Muscle of back (tissue), 3 donors: ENCODE measurements at regions not wholly inside any gene's neighbourhood (a gene's known extent, or its start where the extent isn't known, plus 50 kb on each side); places are given as distances from the start of the nearest gene placed in this dataset.

ENCODE experiments used
- DNase-seq, 3 donors: peaks; one replicate each; pipeline versions ENCODE4 v3.0.0 to v3.0.0-alpha.2; 2013

DNA sequence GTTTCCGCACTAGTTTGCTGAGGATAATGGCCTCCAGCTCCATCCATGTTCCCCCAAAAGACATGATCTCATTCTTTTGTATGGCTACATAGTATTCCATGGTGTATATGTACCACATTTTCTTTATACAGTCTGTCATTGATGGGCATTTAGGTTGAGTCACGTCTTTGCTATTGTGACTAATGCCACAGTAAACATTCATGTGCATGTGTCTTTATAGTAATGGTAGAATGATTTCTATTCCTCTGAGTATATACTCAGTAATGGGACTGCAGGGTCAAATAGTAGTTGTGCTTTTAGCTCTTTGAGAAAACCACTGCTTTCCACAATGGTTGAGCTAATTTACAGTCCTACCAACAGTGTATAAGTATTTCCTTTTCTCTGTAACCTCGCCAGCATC is 78.3 kb upstream of the BCL9 start:
- DNase-seq = no peak

DNA sequence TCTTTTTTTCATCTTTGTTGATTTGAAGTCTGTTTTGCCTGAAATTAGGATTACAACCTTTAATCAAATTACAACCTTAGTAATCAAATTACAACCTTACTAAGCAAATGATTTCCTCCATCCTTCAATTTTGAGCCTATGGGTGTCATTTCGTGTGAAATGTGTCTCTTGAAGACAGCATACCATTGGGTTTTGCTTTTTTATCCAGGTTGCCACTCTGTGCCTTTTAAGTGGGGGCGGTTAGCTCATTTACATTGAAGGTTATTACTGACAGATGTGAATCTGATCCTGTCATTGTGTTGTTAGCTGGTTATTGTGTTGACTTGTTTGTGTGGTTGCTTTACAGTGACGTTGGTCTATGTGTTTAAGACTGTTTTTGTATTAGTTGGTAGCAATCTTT is 74.8 kb upstream of the BCL9 start:
- DNase-seq = no peak

- no peak for DNase-seq
These were observed 71.2 kb upstream of the BCL9 start for GRCh38 chr1:147470079-147470478.

GRCh38 chr1:147472489-147472888 is 68.8 kb upstream of the BCL9 start:
- DNase-seq = peak in 1 of 3 donors; percentile 7

GRCh38 chr1:147472966-147473732 is 68.2 kb upstream of the BCL9 start:
- peak in 2 of 3 donors; percentile 46 to 53 for DNase-seq

DNA sequence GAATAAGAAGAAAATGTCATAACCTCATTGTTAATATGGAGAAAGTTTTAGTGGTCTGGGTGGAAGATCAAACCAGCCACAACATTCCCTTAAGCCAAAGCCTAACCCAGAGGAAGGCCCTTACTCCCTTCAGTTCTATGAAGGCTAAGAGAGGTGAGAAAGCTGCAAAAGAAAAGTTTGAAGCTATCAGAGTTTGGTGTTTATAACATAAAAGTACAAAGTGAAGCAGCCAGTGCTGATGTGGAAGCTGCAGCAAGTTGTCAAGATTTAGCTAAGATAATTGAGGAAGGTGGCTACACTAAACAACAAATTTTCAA is 67.6 kb upstream of the BCL9 start:
- no peak for DNase-seq

- DNase-seq = no peak
These were observed 65.8 kb upstream of the BCL9 start for GRCh38 chr1:147475488-147475887.

DNA sequence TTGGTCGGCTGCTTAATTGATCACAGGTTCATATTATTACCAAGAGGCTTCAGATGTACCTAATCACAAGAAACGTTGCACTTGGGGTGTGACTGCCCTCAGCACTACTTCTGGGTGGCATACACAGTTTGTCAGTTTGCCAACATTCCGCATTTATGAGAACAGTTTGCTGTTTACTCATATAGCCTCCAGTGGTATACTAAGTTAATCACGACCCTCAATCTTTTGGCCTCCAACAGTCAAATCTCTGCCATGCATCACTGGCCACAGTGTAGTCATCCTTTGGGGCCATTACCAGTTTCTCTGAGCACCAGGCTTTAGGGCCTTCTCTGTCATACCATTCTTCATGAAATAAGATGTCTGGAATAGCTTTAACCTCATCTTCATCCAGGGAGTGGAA is 62.8 kb upstream of the BCL9 start:
- DNase-seq = no peak

GRCh38 chr1:147479864-147480564 is 61.3 kb upstream of the BCL9 start:
- DNase-seq = no peak

- no peak for DNase-seq
These were observed 60.8 kb upstream of the BCL9 start for GRCh38 chr1:147480565-147480935.

DNA sequence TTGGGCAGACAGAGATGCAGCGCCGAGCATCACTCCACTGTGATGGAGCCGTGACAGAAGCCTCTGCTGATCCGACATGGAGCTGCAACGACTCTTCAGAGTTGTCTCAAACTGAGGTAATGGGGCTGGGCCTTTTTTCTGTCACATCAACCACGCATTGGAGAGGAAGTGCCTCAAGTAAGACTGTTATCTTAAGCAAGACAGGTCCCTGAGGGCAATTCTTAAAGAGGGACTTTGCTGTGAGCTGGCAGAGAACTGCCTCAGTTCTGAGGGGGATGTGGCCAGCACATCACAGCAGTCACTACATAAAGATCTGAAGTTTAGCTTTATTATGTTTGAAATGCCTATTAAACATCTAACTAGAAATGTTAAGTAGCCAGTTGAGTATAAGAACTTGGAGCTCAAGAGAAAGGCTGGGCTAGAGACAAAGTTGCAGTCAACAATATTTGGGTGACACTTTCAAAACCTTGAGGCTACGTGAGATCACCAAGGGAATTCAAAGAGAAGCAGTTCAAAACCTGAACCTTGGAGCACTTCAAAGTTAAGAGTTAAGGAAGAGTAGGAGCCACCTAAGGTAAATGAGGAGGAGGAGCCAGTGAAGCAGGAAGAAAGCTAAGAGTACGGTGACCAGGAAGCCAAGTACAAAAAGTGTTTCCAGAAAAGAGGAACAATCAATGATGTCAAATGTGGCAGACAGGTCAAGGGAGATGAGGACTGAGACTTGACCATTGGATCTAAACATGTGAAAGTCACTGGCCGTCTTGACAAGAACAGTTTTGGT is 54.2 kb upstream of the BCL9 start:
- DNase-seq = no peak

- no peak for DNase-seq
These were observed 50.2 kb upstream of the BCL9 start for GRCh38 chr1:147491098-147491497.
